ENCODE measurements at regions not wholly inside any gene's neighbourhood (a gene's known extent, or its start where the extent isn't known, plus 50 kb on each side); places are given as distances from the start of the nearest gene placed in this dataset.
A peak's percentile ranks its signal among the peaks of the same experiment; 100 is the strongest.

DNA sequence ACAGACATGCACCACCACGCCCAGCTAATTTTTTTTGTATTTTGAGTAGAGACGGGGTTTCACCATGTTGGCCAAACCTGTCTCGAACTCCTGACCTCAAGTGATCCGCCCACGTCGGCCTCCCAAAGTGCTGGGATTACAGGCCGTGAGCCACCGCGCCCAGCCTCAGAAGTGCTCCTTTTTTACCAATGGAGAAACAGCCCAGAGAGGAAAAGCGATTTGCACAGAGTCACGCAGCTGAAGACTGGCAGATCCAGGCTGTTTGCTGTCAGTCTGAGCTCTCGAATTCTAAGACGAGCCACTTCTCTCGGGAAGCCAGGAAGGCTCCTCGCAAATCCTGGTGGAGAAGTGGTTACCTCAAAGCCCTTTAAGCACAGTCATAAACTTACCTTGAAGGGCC is 57.4 kb upstream of the SDK1 start:
- Mint-ChIP-seq H3K36me3 (ENCODE audit: unreplicated experiment) (peaks cover 9% of the 10 kb centered on the region), H3K9me3 (ENCODE audit: unreplicated experiment) (peaks cover 15% of the 10 kb centered on the region), H3K27ac (ENCODE audit: unreplicated experiment) (peak overlapping the region; percentile 90), H3K4me1 (ENCODE audit: low read depth, unreplicated experiment) (peaks cover 53% of the 10 kb centered on the region), H3K4me3 (ENCODE audit: unreplicated experiment) (peak overlapping the region; percentile 34), H3K27me3 (ENCODE audit: unreplicated experiment) (peaks cover 10% of the 10 kb centered on the region)
- DNase-seq, result no peak
- TF ChIP-seq, protein P1, sequence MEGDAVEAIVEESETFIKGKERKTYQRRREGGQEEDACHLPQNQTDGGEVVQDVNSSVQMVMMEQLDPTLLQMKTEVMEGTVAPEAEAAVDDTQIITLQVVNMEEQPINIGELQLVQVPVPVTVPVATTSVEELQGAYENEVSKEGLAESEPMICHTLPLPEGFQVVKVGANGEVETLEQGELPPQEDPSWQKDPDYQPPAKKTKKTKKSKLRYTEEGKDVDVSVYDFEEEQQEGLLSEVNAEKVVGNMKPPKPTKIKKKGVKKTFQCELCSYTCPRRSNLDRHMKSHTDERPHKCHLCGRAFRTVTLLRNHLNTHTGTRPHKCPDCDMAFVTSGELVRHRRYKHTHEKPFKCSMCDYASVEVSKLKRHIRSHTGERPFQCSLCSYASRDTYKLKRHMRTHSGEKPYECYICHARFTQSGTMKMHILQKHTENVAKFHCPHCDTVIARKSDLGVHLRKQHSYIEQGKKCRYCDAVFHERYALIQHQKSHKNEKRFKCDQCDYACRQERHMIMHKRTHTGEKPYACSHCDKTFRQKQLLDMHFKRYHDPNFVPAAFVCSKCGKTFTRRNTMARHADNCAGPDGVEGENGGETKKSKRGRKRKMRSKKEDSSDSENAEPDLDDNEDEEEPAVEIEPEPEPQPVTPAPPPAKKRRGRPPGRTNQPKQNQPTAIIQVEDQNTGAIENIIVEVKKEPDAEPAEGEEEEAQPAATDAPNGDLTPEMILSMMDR (IDR thresholded peaks at IDR 0.05; ENCODE audit: partially characterized antibody, unreplicated experiment), result no peak

DNA sequence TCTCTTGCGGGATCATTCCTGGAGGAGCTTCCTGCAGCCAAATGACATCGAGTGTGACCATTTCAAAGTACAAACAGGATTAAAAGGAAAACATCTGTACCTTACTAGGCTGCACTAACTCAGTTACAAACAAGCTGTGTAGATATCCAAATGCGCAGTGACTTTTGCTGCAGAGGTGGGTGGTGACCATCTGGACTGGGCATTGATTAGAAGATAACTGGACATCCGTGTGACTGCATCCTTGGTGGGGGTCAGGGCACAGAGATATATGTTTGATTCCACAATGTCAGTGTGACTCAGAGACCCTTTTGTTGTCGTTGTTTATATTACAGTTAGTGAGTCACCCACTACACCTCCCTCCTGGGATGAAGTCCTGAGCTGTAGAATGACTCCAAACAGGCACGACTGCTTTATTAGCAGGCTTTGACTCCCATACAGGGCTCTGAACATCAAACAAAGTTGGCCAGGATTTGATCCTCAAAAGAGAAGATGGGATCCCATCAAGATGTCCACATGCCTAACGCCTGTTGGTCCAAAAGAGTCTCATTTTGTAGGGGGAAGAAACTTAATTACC is 56.7 kb upstream of the SDK1 start:
- TF ChIP-seq, protein P1 (IDR thresholded peaks at IDR 0.05; ENCODE audit: partially characterized antibody, unreplicated experiment), result no peak
- Mint-ChIP-seq H3K4me3 (ENCODE audit: unreplicated experiment) (peak overlapping the region; percentile 30), H3K27me3 (ENCODE audit: unreplicated experiment) (peaks cover 10% of the 10 kb centered on the region), H3K27ac (ENCODE audit: unreplicated experiment) (peak overlapping the region; percentile 90), H3K4me1 (ENCODE audit: low read depth, unreplicated experiment) (peaks cover 56% of the 10 kb centered on the region), H3K36me3 (ENCODE audit: unreplicated experiment) (peaks cover 9% of the 10 kb centered on the region), H3K9me3 (ENCODE audit: unreplicated experiment) (peaks cover 15% of the 10 kb centered on the region)
- DNase-seq, result no peak

DNA sequence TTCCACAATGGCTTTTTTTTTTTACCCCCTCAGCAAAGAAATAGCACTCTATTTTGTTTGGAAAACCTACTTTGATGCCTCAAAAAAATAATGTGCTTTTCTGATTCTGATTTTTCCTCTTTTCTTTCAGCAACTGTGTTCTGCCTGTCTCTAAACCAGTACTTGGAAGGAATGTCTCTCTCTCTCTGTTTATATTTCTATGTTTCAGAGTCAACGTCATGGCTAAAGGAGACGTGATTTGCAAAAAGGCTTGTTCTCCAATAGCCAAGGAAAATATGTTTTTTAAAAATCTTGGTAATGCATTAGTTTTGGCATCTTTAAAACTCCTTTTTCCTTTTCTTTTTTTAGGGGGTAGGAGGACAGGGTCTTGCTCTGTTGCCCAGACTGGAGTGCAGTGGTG is 56.0 kb upstream of the SDK1 start:
- H3K4me3 Mint-ChIP-seq (ENCODE audit: unreplicated experiment), result no peak overlapping the region
- H3K27me3 Mint-ChIP-seq (ENCODE audit: unreplicated experiment), result peaks cover 10% of the 10 kb centered on the region
- DNase-seq, result no peak
- peaks cover 9% of the 10 kb centered on the region for H3K36me3 Mint-ChIP-seq (ENCODE audit: unreplicated experiment)
- TF ChIP-seq, protein P1 (IDR thresholded peaks at IDR 0.05; ENCODE audit: partially characterized antibody, unreplicated experiment), result no peak
- H3K27ac Mint-ChIP-seq (ENCODE audit: unreplicated experiment), result peak overlapping the region; percentile 90
- peaks cover 56% of the 10 kb centered on the region for H3K4me1 Mint-ChIP-seq (ENCODE audit: low read depth, unreplicated experiment)
- H3K9me3 Mint-ChIP-seq (ENCODE audit: unreplicated experiment), result peaks cover 15% of the 10 kb centered on the region

DNA sequence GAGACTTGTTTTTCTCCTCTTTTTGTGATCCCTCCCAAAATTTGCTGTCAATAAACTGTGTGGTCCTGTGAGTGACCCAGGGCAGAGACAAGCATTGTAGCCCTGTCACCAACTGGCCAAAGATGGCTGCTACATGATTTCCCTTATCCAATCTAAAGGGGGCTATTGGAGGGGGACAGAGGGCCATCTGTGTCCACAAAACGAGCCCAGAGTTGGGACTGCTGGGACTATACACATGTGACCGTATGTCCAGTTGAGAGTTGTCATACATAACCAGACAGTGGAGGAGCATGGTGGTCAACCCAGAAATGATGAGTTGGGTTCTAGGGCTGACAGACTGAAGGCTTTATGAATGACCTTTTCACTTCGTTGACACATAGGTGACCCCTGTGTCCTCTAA is 55.3 kb upstream of the SDK1 start:
- Mint-ChIP-seq H3K27ac (ENCODE audit: unreplicated experiment) (peak overlapping the region; percentile 90), H3K27me3 (ENCODE audit: unreplicated experiment) (peaks cover 10% of the 10 kb centered on the region), H3K36me3 (ENCODE audit: unreplicated experiment) (peaks cover 5% of the 10 kb centered on the region), H3K4me1 (ENCODE audit: low read depth, unreplicated experiment) (peaks cover 56% of the 10 kb centered on the region), H3K9me3 (ENCODE audit: unreplicated experiment) (peaks cover 16% of the 10 kb centered on the region), H3K4me3 (ENCODE audit: unreplicated experiment) (peak overlapping the region; percentile 66)
- TF ChIP-seq, protein P1 (IDR thresholded peaks at IDR 0.05; ENCODE audit: partially characterized antibody, unreplicated experiment), result no peak
- DNase-seq, result peak; percentile 25

DNA sequence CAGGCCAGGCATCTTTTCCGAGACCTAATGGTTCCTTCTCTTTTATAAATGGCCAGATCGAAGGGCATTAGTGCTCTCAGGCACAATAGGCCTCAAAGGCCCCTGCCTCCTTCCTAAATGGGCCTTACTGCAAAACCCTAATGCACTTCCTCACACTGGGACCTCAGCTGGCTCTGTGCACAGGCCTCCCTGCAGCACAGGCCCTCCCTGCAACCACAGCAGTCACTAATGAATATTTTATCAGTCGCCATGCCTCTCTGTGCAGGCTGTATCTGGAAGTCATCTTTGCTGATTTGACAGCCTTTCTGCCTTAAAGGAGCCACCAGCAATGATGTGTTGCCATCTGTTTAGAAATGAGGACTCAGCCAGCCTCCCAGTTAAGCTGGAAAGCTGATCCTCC is 54.9 kb upstream of the SDK1 start:
- TF ChIP-seq, protein P1 (IDR thresholded peaks at IDR 0.05; ENCODE audit: partially characterized antibody, unreplicated experiment), result no peak
- H3K4me1 Mint-ChIP-seq (ENCODE audit: low read depth, unreplicated experiment), result peaks cover 54% of the 10 kb centered on the region
- H3K4me3 Mint-ChIP-seq (ENCODE audit: unreplicated experiment), result peak overlapping the region; percentile 66
- peak; percentile 73 for DNase-seq
- H3K36me3 Mint-ChIP-seq (ENCODE audit: unreplicated experiment), result peaks cover 5% of the 10 kb centered on the region
- peaks cover 18% of the 10 kb centered on the region for H3K9me3 Mint-ChIP-seq (ENCODE audit: unreplicated experiment)
- peaks cover 11% of the 10 kb centered on the region for H3K27me3 Mint-ChIP-seq (ENCODE audit: unreplicated experiment)
- H3K27ac Mint-ChIP-seq (ENCODE audit: unreplicated experiment), result peak overlapping the region; percentile 90
